GM10266 (cell line): ENCODE measurements at regions not wholly inside any gene's neighbourhood (a gene's known extent, or its start where the extent isn't known, plus 50 kb on each side); places are given as distances from the start of the nearest gene placed in this dataset.

Source experiments
- DNase-seq: peaks from one replicate; pipeline ENCODE4 v3.0.0; 2012; ENCODE audit errors: extremely low spot score
- TF ChIP-seq, protein P1 (sequence below): IDR thresholded peaks from 2 replicates; pipeline ENCODE4 v1.5.1; 2012; ENCODE audit warnings: mild to moderate bottlenecking, low read depth; ENCODE audit not compliant: control insufficient read depth, insufficient read depth; ENCODE audit errors: missing control alignments

DNA sequence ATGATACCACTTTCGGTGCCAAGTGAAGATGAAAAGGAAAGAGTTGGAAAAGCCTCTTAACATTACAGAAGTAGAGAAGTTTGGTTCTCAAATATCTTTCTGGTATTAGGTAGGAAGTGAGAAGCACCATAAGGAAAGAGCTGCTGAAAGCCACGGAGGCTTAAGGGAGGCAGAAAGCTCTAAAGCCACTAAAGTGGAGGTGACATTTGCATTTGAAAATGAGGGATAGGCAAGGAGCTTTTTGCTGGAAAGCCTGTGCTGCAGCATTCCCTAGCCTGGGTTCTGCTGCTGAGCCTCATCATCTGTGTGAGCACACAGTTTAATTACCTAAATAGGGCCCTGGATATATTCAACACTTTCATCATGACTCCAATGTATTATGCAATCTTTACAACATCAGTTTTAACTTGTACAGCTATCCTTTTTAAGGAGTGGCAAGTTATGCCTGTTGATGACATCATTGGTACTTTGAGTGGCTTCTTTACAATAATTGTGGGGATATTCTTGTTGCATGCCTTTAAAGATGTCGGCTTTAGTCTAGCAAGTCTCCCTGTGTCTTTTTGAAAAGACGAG is 315.4 kb downstream of the RBM26 start:
- TF ChIP-seq, protein P1, sequence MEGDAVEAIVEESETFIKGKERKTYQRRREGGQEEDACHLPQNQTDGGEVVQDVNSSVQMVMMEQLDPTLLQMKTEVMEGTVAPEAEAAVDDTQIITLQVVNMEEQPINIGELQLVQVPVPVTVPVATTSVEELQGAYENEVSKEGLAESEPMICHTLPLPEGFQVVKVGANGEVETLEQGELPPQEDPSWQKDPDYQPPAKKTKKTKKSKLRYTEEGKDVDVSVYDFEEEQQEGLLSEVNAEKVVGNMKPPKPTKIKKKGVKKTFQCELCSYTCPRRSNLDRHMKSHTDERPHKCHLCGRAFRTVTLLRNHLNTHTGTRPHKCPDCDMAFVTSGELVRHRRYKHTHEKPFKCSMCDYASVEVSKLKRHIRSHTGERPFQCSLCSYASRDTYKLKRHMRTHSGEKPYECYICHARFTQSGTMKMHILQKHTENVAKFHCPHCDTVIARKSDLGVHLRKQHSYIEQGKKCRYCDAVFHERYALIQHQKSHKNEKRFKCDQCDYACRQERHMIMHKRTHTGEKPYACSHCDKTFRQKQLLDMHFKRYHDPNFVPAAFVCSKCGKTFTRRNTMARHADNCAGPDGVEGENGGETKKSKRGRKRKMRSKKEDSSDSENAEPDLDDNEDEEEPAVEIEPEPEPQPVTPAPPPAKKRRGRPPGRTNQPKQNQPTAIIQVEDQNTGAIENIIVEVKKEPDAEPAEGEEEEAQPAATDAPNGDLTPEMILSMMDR, result no peak
- DNase-seq, result no peak

DNA sequence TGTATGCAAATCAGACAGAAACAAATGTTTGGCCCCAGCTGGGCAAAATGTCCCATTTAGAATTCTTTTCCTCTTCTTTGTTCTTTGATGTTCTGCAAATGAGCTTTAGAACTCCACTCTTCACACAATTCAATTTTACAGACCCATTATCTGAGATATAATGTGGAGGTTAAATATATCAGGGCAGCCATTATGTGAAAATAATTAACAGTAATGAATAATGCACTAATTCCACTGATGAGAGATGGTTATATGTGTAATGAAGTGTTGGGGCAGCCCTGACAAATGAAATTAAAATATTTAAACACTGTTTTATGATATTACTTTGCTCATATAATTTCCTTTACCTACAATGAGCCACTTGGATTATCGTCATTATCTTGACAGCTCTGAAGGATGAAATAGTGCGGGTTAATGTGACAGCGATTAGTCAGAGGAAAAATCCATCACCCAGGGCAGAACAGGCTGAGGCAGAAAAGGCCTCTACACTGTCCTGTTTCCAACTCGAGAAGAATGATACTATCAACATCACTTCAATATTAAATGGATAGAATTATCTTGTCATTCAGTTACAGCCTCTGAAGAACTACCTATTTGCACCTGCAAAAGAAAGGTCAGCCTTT is 321.1 kb downstream of the RBM26 start:
- TF ChIP-seq, protein P1, result no peak
- DNase-seq, result no peak

DNA sequence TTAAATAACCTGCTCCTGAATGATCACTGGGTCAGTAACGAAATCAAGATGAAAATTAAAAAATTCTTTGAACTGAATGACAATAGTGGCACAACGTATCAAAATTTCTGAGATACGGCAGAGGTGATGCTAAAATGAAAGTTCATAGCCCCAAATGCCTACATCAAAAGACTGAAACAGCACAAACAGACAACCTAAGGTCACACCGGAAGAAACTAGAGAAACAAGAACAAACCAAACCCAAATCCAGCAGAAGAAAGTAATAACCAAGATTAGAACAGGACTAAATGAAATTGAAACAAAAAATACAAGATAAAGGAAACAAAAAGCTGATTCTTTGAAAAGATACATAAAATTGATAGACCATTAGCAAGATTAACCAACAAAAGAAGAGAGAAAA is 324.1 kb downstream of the RBM26 start:
- DNase-seq, result no peak
- TF ChIP-seq, protein P1, result no peak

DNA sequence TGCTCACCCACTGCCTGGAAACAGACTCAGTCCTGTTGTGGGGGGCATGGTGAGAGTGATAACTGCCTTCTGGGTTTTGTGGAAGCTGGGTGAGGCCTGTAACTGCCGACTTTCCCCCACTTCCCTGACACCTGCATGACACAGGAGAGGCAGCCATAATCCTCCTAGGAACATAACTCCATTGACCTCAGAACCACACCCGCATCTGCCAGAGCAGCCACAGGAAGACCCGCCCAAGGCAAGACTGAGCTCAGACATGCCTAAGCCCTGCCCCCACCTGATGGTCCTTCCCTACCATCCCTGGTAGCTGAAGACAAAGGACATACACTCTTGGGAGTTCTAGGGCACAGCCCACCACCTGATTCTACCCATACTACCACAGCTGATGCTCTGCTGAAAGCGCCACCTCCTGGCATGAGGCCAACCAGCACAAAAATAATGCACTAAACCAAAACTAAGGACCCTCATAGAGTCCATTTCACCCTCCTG is 326.7 kb downstream of the RBM26 start:
- DNase-seq, result no peak
- TF ChIP-seq, protein P1, result no peak

DNA sequence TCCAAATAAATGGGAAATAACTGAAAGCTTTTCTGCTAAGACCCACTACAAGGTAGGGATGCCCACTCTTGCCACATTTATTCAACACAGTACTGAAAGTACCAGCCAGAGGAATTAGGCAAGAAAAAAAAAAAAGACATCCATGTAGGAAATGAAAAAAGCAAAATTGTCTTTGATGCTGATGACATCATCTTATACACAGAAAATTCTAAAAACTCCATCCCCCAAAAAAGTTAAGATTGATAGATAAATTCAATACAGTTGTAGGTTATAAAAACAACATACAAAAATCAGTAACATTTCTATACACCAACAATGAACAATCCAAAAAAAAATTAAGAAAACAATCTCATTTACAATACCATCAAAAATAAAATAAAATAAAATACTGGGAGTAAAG is 330.4 kb downstream of the RBM26 start:
- DNase-seq, result no peak
- TF ChIP-seq, protein P1, result no peak

DNA sequence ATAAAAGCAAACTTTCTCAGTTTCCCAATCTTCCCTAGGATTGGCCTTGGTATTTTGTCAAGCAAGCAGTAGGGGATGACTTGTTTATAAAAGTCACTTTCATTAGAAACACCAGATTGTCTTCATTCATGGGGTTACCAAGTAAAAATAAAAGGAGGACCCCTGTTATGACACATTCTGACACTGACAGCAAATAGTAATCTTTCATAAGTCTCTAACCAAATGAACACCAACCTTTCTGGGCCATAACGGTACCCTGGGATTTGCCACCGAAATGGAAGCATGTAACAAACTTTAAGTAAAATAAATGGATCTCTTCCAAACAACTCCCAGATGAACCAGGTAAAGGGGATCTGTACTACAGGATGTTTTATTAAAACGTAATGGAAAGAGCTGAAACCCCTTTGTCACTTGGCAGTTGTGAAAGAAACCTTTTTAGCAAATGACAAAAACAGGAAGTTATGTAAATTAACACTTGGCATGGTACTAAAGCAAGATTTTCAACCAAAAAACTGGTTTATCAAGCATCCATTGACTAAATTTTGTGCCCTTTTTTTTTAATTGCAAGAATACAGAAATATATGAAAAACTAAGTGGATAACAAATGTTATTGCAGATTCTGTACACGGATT is 335.6 kb downstream of the RBM26 start:
- no peak for DNase-seq
- TF ChIP-seq, protein P1, result no peak

DNA sequence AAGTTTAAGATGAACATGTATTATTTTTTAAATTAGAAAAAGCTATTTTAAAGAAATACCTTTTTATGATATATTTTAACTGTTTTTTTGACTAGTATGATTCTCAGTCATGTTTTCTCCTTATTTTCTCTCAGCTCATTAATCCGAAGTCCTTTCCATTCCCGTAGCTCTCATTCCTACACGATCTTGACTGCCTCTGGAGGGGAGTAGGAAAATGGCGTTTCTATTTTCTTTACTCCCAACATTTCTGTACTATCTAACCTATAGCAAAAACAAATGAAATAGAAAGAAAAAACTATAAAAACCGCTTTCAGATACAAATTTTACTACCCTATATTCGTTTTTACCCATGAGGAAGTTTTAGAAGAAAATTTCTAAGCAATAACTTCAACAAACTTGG is 343.8 kb downstream of the RBM26 start:
- TF ChIP-seq, protein P1, result no peak
- no peak for DNase-seq
